ENCODE measurements at regions not wholly inside any gene's neighbourhood (a gene's known extent, or its start where the extent isn't known, plus 50 kb on each side); places are given as distances from the start of the nearest gene placed in this dataset.

DNA sequence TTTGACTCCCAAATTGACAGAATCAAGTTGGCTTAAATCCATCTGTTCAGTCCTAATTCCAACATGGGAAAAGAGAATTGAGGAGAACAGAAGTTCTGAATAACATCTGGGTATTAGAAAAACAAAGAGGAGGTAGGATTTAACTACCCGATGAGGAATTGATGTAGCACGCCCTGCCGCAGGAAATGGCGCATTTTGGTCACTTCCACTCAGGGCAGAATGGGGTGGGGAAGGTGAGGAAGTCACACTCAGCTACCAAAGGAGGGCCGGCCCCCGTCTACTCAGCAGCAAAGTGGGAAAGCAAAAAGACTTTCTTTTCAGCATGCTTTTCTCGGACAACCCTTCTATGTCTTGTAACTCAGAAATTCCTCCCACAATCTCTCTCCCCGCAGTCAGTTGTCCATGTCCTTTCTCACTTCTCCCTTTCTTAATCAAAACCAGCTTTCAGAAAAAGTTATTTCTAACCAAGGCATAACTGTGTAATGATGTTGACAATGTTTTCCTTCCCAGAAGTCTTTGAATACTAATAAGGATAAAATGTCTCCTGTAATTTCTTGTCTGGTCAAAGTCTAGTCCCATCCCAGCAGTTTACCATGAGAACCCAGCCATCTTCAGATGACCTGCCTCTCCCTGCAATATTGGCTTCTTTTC lies 60.5 kb upstream of the SIPA1L2 start:
- no peak overlapping the region for H3K4me3 ChIP-seq (ENCODE audit: low read depth, low read length)
- TF ChIP-seq, protein P1, sequence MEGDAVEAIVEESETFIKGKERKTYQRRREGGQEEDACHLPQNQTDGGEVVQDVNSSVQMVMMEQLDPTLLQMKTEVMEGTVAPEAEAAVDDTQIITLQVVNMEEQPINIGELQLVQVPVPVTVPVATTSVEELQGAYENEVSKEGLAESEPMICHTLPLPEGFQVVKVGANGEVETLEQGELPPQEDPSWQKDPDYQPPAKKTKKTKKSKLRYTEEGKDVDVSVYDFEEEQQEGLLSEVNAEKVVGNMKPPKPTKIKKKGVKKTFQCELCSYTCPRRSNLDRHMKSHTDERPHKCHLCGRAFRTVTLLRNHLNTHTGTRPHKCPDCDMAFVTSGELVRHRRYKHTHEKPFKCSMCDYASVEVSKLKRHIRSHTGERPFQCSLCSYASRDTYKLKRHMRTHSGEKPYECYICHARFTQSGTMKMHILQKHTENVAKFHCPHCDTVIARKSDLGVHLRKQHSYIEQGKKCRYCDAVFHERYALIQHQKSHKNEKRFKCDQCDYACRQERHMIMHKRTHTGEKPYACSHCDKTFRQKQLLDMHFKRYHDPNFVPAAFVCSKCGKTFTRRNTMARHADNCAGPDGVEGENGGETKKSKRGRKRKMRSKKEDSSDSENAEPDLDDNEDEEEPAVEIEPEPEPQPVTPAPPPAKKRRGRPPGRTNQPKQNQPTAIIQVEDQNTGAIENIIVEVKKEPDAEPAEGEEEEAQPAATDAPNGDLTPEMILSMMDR (IDR thresholded peaks at IDR 0.05; ENCODE audit: insufficient read depth, low read length): no peak
- no peak for DNase-seq (ENCODE audit: low read depth)

DNA sequence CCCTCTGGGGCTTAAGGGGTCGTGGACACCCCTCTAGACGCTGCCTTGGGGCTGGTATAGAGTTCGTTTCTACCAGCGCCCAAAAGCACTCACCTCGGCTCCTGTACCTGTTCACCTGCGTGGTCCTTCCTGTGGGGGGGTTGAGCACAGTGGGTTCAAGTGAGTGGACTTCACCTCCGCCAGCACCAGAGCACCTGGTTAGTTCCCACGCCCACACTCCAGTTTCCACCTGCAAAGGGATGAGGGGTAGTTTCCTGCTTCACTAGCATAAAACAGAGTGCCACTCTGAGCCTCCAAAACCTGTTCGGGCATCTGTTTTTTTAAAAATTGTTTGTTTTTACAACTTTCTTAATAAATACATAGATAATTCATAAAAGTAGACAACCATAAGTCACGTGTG lies 64.5 kb upstream of the SIPA1L2 start:
- TF ChIP-seq, protein P1 (IDR thresholded peaks at IDR 0.05; ENCODE audit: insufficient read depth, low read length): no peak
- DNase-seq (ENCODE audit: low read depth): no peak
- no peak overlapping the region for H3K4me3 ChIP-seq (ENCODE audit: low read depth, low read length)

DNA sequence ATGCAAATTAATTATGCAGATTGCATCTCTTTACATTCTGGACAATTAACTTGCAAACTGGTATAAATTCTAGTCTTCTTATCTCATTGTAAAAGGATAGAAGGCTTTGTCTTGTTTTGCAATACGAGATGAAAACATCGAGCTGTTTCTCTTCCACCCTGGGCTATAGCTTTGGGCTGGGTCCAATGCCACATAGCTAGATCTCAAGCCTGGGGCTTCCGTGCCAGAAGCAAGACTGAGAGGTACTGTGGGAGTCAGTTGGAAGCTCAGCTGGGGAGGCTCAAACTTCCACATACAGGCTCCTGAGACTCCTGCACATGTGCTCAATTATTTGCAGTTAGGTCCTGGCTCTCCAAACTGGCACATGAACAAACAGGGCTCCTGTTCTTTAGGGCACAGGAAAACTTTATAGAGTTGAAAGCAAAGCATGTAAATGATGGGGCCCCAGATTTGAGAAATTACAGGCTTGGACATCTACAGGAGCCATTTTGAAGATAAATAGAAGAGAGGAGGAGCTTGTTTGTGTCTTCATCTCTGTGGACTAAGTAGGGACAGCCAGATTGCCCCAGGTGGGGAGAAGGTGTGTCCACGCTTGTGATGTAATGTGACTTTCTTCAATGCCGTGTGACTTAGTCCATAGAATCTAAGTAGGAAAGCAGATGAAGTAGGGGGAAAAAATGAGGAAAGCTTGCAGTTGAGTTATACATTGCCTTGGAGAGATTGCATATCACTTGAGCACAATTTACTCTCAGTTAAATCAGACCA lies 65.9 kb upstream of the SIPA1L2 start:
- DNase-seq (ENCODE audit: low read depth): no peak
- H3K4me3 ChIP-seq (ENCODE audit: low read depth, low read length): no peak overlapping the region
- TF ChIP-seq, protein P1 (IDR thresholded peaks at IDR 0.05; ENCODE audit: insufficient read depth, low read length): no peak

DNA sequence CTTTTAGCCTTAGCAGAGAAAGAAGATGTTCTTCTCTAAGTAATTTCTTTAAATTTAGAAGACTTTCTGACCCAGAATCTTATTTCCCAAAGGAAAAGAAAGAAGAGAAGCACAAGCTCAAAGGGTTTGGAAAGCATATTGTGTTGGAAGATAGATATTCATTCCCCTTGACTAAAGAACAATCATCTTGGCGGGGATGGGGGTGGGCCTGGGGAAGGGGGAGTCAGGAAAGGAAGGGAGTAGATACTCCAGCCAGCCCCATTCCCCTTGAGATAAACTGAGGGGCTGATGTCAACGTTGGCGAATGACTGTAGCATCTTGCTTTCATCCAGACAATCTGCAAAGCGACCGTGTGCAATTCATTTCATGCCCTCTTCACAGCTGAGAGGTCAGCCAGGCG lies 66.5 kb upstream of the SIPA1L2 start:
- TF ChIP-seq, protein P1 (IDR thresholded peaks at IDR 0.05; ENCODE audit: insufficient read depth, low read length): no peak
- no peak for DNase-seq (ENCODE audit: low read depth)
- no peak overlapping the region for H3K4me3 ChIP-seq (ENCODE audit: low read depth, low read length)

DNA sequence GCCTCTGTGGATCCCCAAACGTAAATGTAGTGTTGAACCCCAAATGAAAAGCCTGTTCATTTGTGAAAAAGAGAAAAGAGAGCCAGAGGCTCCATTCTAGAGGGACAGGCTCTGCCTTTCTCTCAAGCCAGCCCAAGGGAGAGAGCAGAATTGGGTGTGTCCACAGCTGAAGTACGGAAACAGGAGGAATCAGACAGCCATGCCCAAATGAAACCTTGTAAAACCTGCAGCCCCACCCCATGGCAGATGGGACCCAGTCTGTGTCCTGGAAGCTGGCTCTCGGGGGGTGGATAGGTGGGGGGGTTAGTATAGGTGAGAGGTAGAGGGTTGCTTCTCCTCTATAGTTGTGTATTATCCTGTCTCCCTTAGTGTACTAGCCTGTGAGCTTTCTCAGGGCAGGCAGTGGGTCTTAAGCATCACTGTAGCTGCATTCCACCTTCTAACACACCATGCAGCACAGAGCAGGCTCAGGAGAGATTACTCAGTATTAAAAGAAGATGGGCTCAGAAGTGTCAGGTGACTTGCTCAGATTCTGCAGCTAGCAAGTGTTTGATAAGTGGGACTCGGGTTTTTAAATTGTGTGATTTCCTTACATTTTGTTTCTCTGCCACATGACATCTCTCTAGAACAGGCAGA lies 67.4 kb upstream of the SIPA1L2 start:
- TF ChIP-seq, protein P1 (IDR thresholded peaks at IDR 0.05; ENCODE audit: insufficient read depth, low read length): no peak
- no peak for DNase-seq (ENCODE audit: low read depth)
- no peak overlapping the region for H3K4me3 ChIP-seq (ENCODE audit: low read depth, low read length)

DNA sequence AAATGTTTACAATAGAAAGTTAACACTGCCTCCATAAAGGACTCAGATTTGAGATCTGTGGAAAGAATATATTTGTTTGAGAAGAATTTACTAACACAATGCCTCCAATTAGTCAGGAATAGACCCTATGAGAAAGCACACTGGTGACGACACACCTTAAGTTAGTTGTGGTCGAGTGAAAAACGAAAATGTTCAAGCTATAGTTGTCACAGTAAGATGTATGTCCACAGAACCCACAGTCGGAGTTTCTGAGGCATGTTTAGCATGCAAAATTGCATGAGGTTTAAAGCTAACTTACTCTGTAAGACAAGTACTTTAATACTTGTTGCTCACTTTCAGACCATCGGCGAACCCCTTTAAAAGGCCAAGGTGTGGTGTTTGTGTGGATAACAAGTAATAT lies 69.9 kb upstream of the SIPA1L2 start:
- no peak overlapping the region for H3K4me3 ChIP-seq (ENCODE audit: low read depth, low read length)
- TF ChIP-seq, protein P1 (IDR thresholded peaks at IDR 0.05; ENCODE audit: insufficient read depth, low read length): no peak
- no peak for DNase-seq (ENCODE audit: low read depth)

Measured in fibroblast of the aortic adventitia (primary cell).